Bronchial epithelial cell (primary cell): ENCODE measurements at regions not wholly inside any gene's neighbourhood (a gene's known extent, or its start where the extent isn't known, plus 50 kb on each side); places are given as distances from the start of the nearest gene placed in this dataset.

Experiments
- DNase-seq: peaks from one replicate; pipeline ENCODE4 v3.0.0-alpha.2; 2010; ENCODE audit warnings: low read depth
- FAIRE-seq: peaks from 2 replicates; lab custom pipeline; 2011; peaks lifted over from hg19 to GRCh38; lab: Jason Lieb, UNC
- H3K27me3 ChIP-seq: 2 replicates; pipeline ENCODE4 v1.5.1; 2011; ENCODE audit warnings: low read length; ENCODE audit not compliant: control insufficient read depth, insufficient read depth
- H3K36me3 ChIP-seq: 2 replicates; pipeline ENCODE4 v1.5.1; 2011; ENCODE audit warnings: low read length; ENCODE audit not compliant: control insufficient read depth, insufficient read depth
- H3K4me3 ChIP-seq: 2 replicates; pipeline ENCODE4 v1.5.1; 2011; ENCODE audit warnings: mild to moderate bottlenecking, low read depth, low read length, control low read depth
- CTCF ChIP-seq: IDR thresholded peaks from 2 replicates; pipeline ENCODE4 v1.5.1; 2011; ENCODE audit warnings: mild to moderate bottlenecking, moderate library complexity, low read length, control low read depth, inconsistent platforms; ENCODE audit not compliant: insufficient read depth, severe bottlenecking

GRCh38 chr10:2670864-2671263 lies 396.5 kb upstream of the PFKP start:
- no peak for TF ChIP-seq CTCF
- no peak overlapping the region for H3K4me3 ChIP-seq
- DNase-seq (no peak), FAIRE-seq (no peak)
- no peaks in the 10 kb centered on the region for H3K27me3 ChIP-seq
- H3K36me3 ChIP-seq = no peaks in the 10 kb centered on the region

DNA sequence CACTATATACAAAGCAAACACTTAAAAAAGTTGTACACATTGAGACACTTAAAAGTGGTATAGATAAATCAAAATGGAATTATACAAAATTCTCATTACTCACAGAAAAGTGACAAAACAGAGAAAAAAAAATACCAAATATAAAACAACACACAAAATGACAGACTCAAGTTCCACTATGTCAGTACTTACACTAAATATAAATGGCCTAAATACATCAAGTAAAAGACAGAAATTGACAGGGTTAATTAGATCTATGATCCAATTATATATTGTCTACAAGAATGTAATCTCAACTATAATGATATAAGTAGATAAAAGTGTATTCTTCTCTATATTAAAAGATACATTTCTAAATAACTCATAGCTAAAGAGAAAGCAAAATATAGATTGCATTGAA lies 401.6 kb upstream of the PFKP start:
- no peak for TF ChIP-seq CTCF
- FAIRE-seq = no peak
- no peaks in the 10 kb centered on the region for H3K27me3 ChIP-seq
- no peak overlapping the region for H3K4me3 ChIP-seq
- H3K36me3 ChIP-seq = no peaks in the 10 kb centered on the region
- DNase-seq = no peak

GRCh38 chr10:2660276-2660675 lies 407.1 kb upstream of the PFKP start:
- H3K4me3 ChIP-seq = no peak overlapping the region
- FAIRE-seq = no peak
- TF ChIP-seq CTCF = no peak
- DNase-seq = no peak
- H3K36me3 ChIP-seq = no peaks in the 10 kb centered on the region
- no peaks in the 10 kb centered on the region for H3K27me3 ChIP-seq

- TF ChIP-seq CTCF = no peak
- Histone ChIP-seq H3K27me3 (no peaks in the 10 kb centered on the region), H3K36me3 (no peaks in the 10 kb centered on the region), H3K4me3 (no peak overlapping the region)
- FAIRE-seq (no peak), DNase-seq (no peak)
Observed at GRCh38 chr10:2659660-2660209, 407.6 kb upstream of the PFKP start.

DNA sequence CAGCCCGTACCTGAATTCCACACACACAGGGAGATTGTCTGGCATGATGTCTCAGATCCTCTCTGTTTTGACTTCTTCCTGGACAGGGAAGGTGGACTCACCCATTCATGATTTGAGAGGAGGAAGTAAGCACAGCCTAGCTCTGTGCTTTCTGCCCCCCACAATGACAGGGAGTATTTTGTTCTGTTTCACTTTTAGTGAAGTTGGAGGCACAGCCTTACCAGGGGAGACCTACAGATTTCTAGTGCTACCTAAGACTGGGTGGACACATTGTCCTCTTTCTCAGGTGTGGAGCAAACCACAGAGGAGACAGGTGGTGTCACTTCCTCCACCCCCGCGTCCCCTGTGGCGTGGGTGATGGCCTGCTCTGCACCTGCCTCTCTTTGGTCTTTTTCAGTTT lies 408.6 kb upstream of the PFKP start:
- Histone ChIP-seq H3K4me3 (no peak overlapping the region), H3K27me3 (no peaks in the 10 kb centered on the region), H3K36me3 (no peaks in the 10 kb centered on the region)
- DNase-seq (no peak), FAIRE-seq (no peak)
- TF ChIP-seq CTCF = no peak

DNA sequence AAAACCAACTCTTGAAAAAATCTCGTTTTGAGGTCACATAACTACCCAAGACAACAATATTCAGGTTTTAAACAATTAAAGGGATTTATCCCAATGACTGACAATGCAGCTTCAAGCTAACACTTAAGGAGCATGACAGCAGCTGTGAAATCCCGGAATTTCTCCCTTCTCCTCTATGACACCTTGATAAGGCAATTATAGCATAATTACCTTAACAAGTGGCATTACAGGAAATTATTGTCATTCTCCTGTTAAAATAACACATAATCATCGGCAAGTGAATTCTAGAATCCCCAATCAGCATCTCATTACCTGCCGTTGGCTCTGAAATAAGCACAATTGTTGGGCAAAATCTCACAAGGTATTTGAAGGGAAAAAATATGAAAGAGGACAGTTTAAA lies 417.0 kb upstream of the PFKP start:
- DNase-seq = no peak
- no peak overlapping the region for H3K4me3 ChIP-seq
- no peak for FAIRE-seq
- TF ChIP-seq CTCF = no peak
- no peaks in the 10 kb centered on the region for H3K27me3 ChIP-seq
- H3K36me3 ChIP-seq = no peaks in the 10 kb centered on the region
